HUES48 (cell line): ENCODE measurements at regions not wholly inside any gene's neighbourhood (a gene's known extent, or its start where the extent isn't known, plus 50 kb on each side); places are given as distances from the start of the nearest gene placed in this dataset.

Experiments
- H3K27ac ChIP-seq: one replicate; pipeline ENCODE4 v1.7.0; 2013; ENCODE audit warnings: low read depth, low read length, inconsistent platforms
- H3K27me3 ChIP-seq: 2 replicates; pipeline ENCODE4 v1.6.1; 2013; ENCODE audit warnings: mild to moderate bottlenecking, low read length; ENCODE audit not compliant: control insufficient read depth, insufficient read depth
- H3K36me3 ChIP-seq: 2 replicates; pipeline ENCODE4 v1.6.1; 2013; ENCODE audit warnings: low read length; ENCODE audit not compliant: control insufficient read depth, insufficient read depth
- H3K4me1 ChIP-seq: 2 replicates; pipeline ENCODE4 v1.6.1; 2013; ENCODE audit warnings: mild to moderate bottlenecking, low read length; ENCODE audit not compliant: control insufficient read depth, insufficient read depth
- H3K4me3 ChIP-seq: 2 replicates; pipeline ENCODE4 v1.5.1; 2013; ENCODE audit warnings: mild to moderate bottlenecking, low read depth, low read length
- H3K9ac ChIP-seq: 2 replicates; pipeline ENCODE4 v1.6.1; 2013; ENCODE audit warnings: mild to moderate bottlenecking, low read depth, low read length, moderate library complexity
- H3K9me3 ChIP-seq: 2 replicates; pipeline ENCODE4 v1.6.1; 2013; ENCODE audit warnings: low read length; ENCODE audit not compliant: control insufficient read depth, insufficient read depth

DNA sequence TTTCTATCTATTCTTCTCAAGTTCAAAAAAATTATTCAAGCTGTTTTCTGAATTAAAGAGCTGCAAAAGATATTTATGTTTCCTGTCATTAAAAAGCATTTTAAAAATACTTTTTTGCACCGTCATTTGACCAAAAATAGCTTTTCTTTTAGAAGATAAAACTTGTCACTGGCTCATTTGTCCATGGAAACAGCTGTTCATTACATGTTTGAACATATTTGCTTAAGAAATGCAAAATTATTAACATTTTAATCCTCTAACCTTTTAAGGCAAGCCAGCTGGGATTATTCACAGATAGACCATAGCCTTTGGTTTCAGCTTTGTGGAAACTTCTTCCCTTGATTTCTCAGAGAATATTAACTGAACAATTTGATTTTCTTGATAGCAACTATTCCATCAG lies 393.9 kb downstream of the TUSC1 start:
- no peak overlapping the region for H3K4me3 ChIP-seq
- no peaks in the 10 kb centered on the region for H3K36me3 ChIP-seq
- H3K9ac ChIP-seq: no peak overlapping the region
- H3K9me3 ChIP-seq: no peaks in the 10 kb centered on the region
- no peak overlapping the region for H3K27ac ChIP-seq
- H3K27me3 ChIP-seq: no peaks in the 10 kb centered on the region
- no peaks in the 10 kb centered on the region for H3K4me1 ChIP-seq

DNA sequence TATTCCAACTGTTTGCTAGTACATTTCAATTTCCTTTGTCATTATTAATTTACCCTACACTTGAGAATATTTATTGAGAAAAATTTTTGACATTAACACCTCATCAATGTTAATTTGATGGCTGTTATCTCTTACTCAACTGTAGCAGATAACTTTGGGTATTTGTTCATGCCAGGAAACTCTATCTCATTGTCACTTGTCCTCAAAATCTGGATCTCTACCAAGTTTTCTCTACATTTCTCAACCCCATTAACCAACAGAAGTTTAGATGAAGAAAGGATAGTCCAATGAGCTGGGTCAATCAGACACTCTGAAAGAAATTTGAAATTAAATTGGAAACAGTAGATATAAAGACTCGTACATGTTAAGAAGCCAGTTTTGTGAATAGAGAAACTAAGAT lies 395.3 kb downstream of the TUSC1 start:
- Histone ChIP-seq H3K9ac (no peak overlapping the region), H3K27ac (no peak overlapping the region), H3K9me3 (no peaks in the 10 kb centered on the region), H3K36me3 (no peaks in the 10 kb centered on the region), H3K4me3 (no peak overlapping the region), H3K4me1 (no peaks in the 10 kb centered on the region), H3K27me3 (no peaks in the 10 kb centered on the region)

DNA sequence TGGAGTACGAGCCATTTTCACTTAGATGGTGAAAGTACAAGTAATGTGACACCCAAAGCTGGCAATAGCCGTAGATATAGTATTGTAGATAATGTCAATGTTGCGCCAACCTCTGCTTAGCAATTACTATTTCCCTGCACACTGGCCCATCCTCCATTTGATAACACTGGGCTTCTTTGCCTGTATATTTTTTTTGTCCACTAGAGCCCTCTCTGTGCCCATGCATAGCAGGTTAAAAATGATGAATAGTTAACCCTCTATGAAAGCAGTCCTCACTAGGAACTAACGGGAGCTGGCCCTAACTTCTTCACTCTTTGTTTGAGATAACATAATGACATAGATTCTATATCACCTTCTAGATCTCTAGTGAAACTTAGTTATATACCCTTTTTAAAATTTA lies 416.8 kb downstream of the TUSC1 start:
- no peak overlapping the region for H3K27ac ChIP-seq
- no peak overlapping the region for H3K4me3 ChIP-seq
- H3K27me3 ChIP-seq: no peaks in the 10 kb centered on the region
- no peak overlapping the region for H3K9ac ChIP-seq
- no peaks in the 10 kb centered on the region for H3K36me3 ChIP-seq
- no peaks in the 10 kb centered on the region for H3K4me1 ChIP-seq
- no peaks in the 10 kb centered on the region for H3K9me3 ChIP-seq

DNA sequence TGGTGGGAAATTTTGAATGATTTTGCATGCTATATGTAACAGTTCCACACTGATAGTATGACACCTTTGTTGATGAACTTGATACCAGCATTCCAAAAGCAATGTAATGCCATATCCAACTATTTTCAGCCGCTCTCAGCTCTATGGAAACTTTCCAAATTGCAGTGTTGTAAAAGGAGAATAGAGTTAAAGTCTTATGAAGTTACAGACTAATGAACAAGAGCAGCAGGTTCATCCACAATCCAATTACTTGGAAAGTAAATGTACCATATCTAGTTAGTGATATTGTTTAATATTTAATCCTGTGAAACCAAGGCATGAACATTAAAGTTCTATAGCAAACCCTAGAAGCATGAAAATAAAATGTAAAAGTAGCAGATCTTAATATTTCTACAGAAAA lies 418.2 kb downstream of the TUSC1 start:
- Histone ChIP-seq H3K4me1 (no peaks in the 10 kb centered on the region), H3K9me3 (no peaks in the 10 kb centered on the region), H3K27me3 (no peaks in the 10 kb centered on the region), H3K4me3 (no peak overlapping the region), H3K9ac (no peak overlapping the region), H3K36me3 (no peaks in the 10 kb centered on the region), H3K27ac (no peak overlapping the region)

DNA sequence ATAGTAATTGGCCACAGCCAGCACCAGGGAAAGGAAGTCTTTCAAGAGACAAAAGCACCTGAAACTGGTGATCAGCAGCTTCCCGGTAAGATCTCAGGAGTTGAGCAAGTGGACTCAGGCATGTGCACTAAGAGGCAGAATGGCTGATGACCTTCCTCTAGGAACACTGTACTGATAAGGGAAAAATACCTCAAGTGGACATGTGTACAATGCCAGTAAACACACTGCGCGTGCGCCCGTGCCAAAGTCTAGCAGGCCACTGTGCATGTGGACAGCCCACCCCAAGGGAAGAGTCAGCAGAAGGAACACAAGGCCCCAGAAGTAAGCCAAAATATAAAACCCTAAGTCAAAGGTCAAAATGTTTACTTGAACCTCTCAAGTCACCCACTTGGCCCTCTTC lies 423.0 kb downstream of the TUSC1 start:
- Histone ChIP-seq H3K27ac (no peak overlapping the region), H3K4me3 (no peak overlapping the region), H3K4me1 (no peaks in the 10 kb centered on the region), H3K9ac (no peak overlapping the region), H3K9me3 (no peaks in the 10 kb centered on the region), H3K36me3 (no peaks in the 10 kb centered on the region), H3K27me3 (no peaks in the 10 kb centered on the region)

DNA sequence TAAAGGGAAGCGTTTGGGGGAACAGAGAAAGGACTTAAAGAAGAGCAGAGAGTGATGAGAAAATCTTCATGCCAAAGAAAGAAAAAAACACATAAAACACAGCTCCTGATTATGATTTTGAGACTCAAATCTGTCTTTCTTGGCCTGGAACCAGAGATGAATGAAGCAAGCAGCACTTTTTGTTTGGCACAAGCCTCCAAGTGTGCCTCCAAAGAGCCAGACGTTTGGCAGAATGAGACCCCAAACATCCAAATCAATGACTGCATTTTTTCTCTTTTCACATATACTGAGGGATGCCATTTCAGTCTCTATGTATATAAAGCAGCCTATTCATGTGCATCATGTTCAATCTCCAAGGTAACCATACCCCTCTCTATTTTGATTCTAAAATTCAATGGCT lies 424.2 kb downstream of the TUSC1 start:
- Histone ChIP-seq H3K36me3 (no peaks in the 10 kb centered on the region), H3K27me3 (no peaks in the 10 kb centered on the region), H3K27ac (no peak overlapping the region), H3K9ac (no peak overlapping the region), H3K4me3 (no peak overlapping the region), H3K9me3 (peaks cover 2% of the 10 kb centered on the region; the same call in 1 of the 2 replicates), H3K4me1 (no peaks in the 10 kb centered on the region)

DNA sequence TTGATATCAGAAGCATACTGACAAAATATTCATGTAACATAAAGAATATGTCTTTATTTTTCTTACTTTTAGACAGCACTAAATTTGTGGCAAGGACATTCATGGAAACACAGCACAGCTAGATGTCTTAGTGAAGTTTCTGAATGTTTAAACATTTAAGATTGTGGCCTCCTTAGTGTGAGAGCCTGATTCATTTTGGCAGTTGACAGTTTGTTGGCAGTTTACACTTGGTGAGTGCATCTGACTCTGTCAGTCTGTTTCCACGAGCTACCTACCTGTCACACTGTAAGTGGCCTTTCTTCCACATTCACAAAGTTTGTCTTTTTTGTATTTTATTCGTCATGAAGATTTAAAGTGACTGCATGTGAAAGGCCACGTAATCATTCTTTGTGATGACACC lies 436.8 kb downstream of the TUSC1 start:
- Histone ChIP-seq H3K36me3 (no peaks in the 10 kb centered on the region), H3K9ac (no peak overlapping the region), H3K4me3 (no peak overlapping the region), H3K27ac (no peak overlapping the region), H3K9me3 (no peaks in the 10 kb centered on the region), H3K4me1 (no peaks in the 10 kb centered on the region), H3K27me3 (no peaks in the 10 kb centered on the region)

DNA sequence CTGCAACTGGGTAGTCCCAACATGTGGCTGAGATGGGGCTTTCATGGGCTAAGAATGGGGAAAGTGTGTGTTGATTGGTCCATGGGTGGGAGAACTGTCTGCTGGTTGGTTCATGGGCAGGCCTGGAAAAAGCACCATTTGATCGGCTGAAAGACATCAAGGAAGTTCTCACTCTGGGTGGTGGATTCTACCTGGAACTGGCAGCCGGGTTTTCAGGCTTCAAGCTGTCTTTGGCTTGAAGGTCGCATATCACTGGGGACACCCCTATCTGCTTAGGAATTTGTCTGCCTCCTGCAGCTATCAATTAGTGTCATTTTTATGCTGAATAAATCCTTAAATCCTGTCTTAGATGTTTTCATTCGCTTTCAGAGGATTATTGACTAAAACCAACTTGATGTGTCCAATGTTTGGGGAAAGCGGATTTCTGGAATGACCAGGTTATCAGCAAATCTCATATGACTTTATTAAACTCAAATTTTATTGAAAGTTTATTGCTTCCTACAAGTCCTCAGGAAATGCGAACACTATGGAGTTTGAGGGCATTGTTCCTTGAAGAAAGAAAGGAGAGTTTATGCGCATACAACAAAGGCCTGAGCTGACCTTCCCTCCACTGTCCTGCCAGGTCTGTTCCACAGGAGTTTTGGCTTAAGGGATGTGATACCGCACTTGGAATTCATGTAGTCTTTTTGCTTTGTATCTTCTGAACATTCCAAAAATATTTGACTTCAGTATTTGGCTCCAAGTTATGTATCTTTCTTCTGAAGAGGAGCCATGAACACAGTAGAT lies 451.1 kb downstream of the TUSC1 start:
- H3K9me3 ChIP-seq: peaks cover 8% of the 10 kb centered on the region
- H3K9ac ChIP-seq: no peak overlapping the region
- peak overlapping the region; percentile 49 for H3K27ac ChIP-seq
- H3K4me3 ChIP-seq: no peak overlapping the region
- H3K36me3 ChIP-seq: no peaks in the 10 kb centered on the region
- peaks cover 7% of the 10 kb centered on the region; the same call in 1 of the 2 replicates for H3K4me1 ChIP-seq
- H3K27me3 ChIP-seq: no peaks in the 10 kb centered on the region

DNA sequence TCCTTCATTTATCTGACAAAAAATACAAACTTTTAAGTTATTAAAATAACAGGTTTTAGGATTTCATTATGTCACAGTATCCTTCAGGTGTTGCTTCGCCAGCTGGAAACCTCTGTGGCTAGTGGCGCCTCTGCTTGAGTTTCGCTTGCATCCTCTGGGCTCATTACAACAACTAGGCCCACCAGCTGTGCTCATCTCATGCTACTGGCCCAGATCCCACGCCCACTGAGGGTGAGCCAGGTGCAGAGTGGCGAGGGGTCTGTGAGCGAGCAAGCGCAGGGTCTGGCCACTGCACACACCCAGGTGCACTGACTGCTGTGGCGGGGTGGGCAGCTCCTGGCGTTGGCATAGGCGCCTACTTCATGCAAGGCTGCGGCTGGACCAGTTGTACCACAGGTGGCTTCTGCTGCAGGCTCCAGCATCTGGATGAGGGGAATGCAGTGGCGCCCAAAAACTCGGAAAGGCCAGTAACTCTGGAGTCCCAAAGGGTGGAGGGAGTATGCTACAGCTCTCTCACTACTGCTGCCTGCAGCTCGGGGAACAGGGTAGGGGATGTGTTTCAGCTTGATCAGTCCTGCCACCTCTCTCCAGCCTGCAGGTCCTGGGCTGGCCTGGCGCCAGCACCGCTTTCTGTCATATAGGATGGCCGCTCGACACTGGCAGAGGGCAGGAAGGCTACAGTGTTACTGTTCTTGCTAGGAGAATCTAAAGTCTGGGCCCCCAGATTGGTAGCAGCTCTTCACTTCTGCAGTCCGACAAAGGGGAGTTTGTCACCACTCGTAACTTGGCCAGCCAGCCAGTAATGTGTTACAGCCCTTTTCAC lies 452.1 kb downstream of the TUSC1 start:
- H3K4me3 ChIP-seq: no peak overlapping the region
- H3K27me3 ChIP-seq: no peaks in the 10 kb centered on the region
- no peaks in the 10 kb centered on the region for H3K36me3 ChIP-seq
- H3K4me1 ChIP-seq: peaks cover 7% of the 10 kb centered on the region; the same call in 1 of the 2 replicates
- H3K9me3 ChIP-seq: peaks cover 8% of the 10 kb centered on the region
- H3K27ac ChIP-seq: no peak overlapping the region
- no peak overlapping the region for H3K9ac ChIP-seq

DNA sequence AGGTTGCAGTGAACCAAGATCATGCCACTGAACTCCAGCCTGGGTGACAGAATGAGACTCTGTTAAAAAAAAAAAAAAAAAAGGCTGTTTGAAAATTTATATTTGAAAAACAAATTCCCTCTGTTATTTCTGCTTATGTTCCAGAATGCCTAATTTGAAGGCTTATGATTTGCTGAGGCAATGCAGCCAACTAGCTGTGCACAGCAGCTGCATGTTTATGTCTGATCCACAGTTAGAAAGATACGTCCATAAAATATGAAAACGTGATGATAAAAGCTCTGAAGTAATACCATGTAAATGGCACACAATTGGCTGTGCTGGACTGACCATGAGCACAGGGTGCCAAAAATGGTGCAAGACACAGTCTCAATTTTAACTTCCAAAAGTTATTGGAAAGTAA lies 453.2 kb downstream of the TUSC1 start:
- Histone ChIP-seq H3K4me1 (peaks cover 7% of the 10 kb centered on the region; the same call in 1 of the 2 replicates), H3K27me3 (no peaks in the 10 kb centered on the region), H3K9me3 (peaks cover 8% of the 10 kb centered on the region), H3K36me3 (no peaks in the 10 kb centered on the region), H3K9ac (no peak overlapping the region), H3K27ac (no peak overlapping the region), H3K4me3 (no peak overlapping the region)

DNA sequence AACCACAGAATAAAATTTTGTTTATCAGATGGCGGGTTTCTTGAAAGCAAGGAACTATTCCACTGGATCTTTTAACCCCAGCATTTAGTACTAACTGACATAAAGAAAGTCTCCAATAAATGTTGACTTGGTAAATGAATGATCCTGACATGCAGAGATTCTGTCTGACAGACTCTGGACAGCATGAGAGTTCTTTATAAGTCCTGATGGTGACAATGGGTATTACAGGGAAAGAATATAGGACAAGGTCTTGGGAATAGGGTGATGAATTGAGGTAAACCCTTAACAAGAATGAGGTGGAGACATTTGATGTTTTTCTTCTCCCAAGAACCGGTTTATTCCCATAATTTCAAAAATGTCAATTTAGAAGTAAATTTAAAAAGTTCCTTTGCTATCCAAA lies 453.9 kb downstream of the TUSC1 start:
- Histone ChIP-seq H3K9ac (no peak overlapping the region), H3K4me3 (no peak overlapping the region), H3K27ac (no peak overlapping the region), H3K27me3 (no peaks in the 10 kb centered on the region), H3K36me3 (no peaks in the 10 kb centered on the region), H3K9me3 (peaks cover 8% of the 10 kb centered on the region), H3K4me1 (peaks cover 7% of the 10 kb centered on the region; the same call in 1 of the 2 replicates)
